Putamen (tissue), 1 donor: ENCODE measurements at regions not wholly inside any gene's neighbourhood (a gene's known extent, or its start where the extent isn't known, plus 50 kb on each side); places are given as distances from the start of the nearest gene placed in this dataset.
"Not testable (repeated sequence)": the region's sequence is repeated elsewhere in the genome, so short reads cannot be mapped to it uniquely, and the experiment has no call there.

Experiments
- DNase-seq: peaks from one replicate; pipeline ENCODE4 v3.0.0-alpha.2; 2016; ENCODE audit warnings: low spot score

DNA sequence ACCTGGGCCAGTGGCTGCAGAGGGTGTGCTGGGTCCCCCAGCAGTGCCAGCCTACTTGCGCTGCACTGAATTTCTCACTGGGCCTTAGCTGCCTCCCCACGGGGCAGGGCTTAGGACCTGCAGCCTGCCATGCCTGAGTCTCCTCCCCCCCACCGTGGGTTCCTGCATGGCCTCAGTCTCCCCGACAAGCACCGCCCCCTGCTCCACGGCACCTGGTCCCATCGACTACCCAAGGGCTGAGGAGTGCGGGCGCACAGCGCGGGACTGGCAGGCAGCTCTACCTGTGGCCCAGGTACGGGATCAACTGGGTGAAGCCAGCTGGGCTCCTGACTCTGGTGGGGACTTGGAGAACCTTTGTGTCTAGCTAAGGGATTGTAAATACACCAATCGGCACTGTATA lies 1143.6 kb downstream of the OTOL1 start:
- DNase-seq, result not testable (repeated sequence)

DNA sequence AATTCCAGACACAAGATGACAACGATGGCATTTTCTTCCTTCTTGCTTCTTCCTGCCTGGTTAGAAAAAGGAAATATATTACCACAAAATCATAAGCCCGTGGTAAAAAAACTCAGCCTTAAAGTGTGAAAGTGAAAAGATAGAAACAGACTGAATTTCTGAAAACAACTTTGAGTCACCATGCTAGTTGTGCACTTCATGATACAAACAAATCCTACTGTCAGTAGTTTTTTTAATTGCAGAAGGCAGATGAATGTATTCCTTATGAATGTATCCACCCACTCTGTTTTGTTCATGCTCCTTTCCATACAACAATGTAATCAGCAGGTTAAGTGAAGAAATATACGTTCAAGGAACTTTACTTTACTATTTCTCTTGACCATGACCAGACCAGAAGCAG lies 1144.7 kb downstream of the OTOL1 start:
- DNase-seq, result no peak

- DNase-seq, result no peak
Observed at GRCh38 chr3:162641907-162642306, 1145.3 kb downstream of the OTOL1 start.

GRCh38 chr3:162643245-162643644 lies 1146.6 kb downstream of the OTOL1 start:
- no peak for DNase-seq

- DNase-seq, result no peak
Observed at GRCh38 chr3:162647321-162647720, 1150.7 kb downstream of the OTOL1 start.

- no peak for DNase-seq
Observed at GRCh38 chr3:162658003-162658402, 1161.4 kb downstream of the OTOL1 start.

DNA sequence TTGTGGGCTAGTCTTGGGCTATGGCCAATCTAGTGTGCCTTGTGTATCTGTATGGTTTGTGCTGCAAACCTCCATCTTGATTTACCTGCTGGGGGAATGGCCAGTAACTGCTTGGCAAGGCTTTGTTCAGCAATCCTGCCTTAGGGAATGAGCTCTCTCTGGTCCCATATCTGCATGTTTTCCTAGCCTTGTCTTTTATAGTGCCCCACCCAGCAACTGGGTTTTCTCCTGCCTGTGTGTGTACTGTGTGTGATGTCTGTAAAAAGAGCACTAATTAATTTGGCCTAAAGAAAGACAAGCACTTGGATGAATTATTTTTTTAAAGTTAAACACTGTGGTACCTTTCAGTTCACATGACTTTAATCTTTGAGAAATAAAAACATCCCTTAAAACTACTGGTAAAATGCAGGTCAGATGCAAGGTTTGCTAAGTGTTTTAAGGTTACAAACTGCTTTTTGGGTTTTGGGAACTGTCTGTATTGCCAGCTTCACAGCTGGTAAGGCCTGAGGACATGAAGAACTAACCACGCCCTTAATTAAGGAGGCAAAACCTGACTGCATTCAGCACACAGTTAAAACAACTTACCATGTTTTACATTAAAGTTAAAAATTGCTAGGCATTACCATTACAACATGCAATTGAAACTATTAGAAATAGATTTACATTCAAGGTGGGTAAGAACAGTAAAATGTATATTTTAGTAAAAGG lies 1169.2 kb downstream of the OTOL1 start:
- DNase-seq, result no peak

DNA sequence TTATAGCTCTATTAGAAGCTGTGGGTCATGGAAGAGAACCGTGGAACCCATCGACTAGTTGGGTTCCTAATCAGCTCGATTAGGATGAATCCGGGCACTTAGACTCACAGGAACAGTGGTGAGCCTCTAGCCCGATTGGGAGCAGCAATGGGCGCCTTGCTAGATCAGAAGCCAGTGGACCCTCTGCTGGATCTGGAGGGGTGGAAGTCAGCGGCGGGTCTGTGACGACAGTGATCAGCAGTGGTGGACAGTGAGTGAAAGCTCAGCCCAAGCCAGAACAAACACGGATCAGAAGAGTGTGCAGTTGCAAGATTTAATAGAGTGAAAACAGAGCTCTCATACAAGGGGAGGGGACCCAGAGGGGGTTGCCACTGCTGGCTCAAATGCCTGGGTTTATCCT lies 1170.2 kb downstream of the OTOL1 start:
- DNase-seq, result no peak

GRCh38 chr3:162670181-162670580 lies 1173.6 kb downstream of the OTOL1 start:
- DNase-seq, result no peak

GRCh38 chr3:162677475-162677874 lies 1180.9 kb downstream of the OTOL1 start:
- DNase-seq, result no peak

DNA sequence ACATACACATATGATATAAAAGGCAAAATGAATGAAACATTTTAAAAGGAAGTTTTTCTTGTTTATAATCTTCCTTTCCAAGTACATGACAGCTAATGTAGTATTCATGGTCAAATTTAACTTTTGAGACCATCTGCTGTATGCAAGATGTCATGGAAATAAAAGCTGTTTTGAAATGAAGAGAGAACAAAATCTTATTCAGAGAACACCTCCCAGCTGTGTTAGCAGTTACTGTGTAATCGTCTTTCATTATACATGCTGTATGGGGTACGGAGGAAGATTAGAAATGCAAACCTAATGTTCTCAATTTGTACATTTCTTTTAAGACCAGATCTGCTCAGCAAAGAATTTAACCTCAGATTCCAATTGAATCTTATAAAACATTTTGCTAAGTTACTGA lies 1182.3 kb downstream of the OTOL1 start:
- no peak for DNase-seq

DNA sequence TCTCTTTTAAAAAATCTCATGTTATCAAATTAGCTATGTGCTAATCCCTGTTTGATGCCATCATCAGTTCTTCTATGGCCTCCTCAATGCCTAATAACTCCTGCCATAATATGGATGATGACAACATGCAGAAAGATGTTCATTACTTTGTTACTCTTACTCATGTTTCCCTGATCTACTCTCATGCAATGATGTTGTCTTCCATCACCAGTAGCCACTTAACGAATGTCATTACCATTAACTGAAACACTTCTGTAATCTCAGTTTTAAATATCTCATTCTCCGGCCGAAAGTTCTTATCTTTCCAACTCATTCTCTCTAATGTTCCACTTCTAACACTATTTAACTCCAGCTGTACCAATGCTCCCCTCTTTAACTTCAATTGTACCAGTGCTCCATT lies 1187.7 kb downstream of the OTOL1 start:
- DNase-seq, result no peak

DNA sequence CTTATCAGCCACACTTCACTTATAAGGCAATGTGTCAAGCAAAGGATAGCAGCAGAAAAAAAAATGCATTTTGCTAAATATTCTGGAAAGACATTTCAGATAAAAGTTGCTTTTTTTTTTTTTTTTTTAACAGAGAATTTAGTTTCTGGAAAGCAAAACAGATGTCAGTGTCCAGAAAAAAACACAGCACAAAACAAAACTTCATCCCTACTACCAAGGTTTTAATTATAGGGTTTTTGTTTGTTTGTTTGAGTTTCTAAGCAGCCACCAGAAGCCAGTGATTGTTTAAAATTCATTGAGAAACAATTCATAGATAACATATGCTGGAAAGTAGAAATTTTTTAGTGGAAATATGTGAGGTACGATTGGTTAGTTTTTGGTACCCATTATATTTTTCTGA lies 1202.7 kb downstream of the OTOL1 start:
- no peak for DNase-seq

DNA sequence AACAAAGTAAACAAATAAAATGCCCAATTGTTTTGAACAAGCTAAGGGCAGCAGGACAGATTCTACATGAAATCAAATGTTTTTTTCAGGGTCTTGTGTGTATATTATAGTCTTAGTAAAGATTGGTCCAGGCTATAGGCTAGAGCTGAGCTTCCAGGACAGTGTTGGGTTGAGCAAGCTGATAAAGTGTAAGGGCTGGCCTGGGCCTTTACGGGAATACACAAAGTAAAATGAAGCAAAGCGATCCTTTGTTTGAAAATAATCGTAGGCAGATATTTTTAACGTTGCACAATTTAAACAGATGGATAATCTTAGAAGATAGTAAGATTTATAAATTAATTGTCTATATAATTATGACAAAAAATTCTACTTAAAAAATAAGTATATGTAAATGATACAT lies 1204.6 kb downstream of the OTOL1 start:
- no peak for DNase-seq

- DNase-seq, result no peak
Observed at GRCh38 chr3:162702768-162703385, 1206.3 kb downstream of the OTOL1 start.

DNA sequence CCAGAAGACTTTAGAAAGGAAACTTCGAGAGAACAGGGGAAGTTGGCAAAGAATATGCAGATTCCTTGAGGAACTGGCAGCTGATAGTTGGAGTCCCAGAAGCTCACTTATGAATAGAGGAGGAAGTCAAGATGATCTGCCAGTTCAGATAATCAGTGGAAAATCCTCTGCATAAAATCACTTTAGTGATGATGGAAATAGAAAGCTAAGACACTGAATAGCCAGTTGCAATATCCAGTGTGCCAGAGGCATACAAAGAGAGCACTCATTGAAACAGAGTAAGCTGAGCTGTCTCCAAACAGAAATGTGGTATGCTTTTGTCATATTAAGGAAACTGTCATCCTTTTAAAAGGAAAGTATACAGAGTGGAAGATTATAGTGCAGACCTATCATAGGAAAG lies 1207.6 kb downstream of the OTOL1 start:
- DNase-seq, result no peak

DNA sequence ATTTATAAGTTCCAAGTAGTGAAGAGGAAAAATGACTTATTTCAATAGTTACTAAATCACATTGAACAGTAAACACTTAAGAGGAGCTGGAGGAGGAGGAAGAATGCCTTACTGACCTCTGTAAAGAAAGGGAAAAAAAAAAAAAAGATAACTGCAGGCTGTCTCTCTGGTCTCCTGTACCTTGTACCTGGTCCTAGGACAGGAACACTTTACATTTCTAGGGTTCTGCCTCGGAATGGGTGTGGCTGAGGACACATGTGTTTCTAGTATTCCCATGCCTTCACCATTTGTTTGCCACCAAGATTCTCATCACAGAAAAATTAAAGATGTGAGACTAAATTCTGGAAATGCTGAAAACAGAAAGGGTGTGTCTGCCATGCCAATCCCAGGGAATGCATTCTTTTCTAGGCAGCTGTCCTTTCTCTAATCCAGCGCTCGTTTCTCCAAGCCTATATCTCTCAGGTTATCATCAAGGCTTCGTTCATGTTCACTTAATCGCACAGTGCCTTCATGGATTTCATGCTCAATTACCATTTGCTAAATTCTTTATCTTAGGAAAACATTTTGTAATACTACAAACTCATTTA lies 1208.3 kb downstream of the OTOL1 start:
- no peak for DNase-seq

- not testable (repeated sequence) for DNase-seq
Observed at GRCh38 chr3:162708394-162708793, 1211.8 kb downstream of the OTOL1 start.

DNA sequence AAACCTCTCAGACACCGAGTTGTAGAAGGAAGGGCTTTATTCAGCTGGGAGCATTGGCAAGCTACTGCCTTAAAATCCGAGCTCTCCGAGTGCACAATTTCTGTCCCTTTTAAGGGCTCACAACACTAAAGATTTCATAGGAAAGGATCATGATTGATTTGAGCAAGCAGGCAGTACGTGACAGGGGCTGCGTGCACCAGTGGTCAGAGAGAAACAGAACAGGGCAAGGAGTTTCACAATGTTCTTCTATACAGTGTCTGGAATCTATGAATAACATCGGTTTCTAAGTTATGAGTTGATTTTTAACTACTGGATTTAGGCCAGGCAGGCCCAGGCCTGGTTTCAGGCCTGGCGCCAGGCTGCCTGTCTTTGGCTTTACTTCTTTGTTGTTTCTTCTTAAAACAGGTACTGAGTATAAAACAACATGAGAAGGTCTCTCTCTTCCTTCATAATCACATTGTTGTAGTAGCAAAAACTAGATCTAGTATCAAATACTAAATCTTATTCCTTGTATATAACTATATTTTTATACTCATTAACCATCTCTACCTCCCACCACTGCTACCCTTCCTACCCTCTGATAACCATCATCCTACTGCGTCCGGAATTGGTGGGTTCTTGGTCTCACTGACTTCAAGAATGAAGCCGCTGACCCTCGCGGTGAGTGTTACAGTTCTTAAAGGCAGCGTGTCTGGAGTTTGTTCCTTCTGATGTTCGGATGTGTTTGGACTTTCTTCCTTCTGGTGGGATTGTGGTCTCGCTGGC lies 1212.5 kb downstream of the OTOL1 start:
- DNase-seq, result not testable (repeated sequence)

DNA sequence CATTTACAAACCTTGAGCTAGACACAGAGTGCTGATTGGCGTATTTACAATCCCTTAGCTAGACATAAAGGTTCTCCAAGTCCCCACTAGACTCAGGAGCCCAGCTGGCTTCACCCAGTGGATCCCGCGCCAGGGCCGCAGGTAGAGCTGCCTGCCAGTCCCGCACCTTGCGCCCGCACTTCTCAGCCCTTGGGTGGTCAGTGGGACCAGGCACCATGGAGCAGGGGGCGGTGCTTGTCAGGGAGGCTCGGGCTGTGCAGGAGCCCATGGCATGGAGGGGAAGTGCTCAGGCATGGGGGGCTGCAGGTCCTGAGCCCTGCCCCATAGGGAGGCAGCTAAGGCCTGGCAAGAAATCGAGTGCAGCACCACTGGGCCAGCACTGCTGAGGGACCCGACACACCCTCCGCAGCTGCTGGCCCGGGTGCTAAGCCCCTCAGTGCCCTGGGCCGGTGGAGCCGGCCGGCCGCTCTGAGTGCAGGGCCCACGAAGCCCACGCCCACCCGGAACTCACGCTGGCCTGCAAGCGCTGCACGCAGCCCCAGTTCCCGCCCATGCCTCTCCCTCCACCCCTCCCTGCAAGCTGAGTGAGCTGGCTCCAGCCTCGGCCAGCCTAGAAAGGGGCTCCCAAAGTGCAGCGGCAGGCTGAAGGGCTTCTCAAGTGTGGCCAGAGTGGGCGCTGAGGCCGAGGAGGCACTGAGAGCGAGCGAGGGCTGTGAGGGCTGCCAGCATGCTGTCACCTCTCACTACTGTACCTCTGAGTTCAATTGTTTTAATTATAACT lies 1213.9 kb downstream of the OTOL1 start:
- no peak for DNase-seq

- not testable (repeated sequence) for DNase-seq
Observed at GRCh38 chr3:162717074-162717473, 1220.5 kb downstream of the OTOL1 start.

GRCh38 chr3:162718697-162719096 lies 1222.1 kb downstream of the OTOL1 start:
- DNase-seq, result peak; percentile 4
